ENCODE measurements at regions not wholly inside any gene's neighbourhood (a gene's known extent, or its start where the extent isn't known, plus 50 kb on each side); places are given as distances from the start of the nearest gene placed in this dataset.

DNA sequence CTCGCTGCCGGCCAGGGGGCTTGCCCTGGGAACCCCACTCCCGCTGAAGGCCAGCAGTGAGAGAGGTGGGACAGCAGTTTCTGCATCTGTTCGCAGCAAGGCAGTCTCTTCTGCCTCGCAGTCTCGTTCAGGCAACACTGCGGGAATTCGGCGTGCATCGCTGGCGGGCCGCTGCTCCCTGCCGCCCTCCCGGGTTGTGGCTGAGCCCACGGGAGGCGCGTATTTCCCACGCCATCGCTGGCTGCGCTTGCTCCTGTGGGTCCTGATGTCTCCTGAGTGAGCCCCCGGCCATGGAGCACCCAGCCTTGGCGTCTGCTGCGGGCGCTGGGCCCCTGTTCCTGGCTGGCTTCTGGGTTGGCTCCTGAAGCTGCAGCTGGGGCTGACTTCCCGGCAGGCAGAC lies 227.9 kb downstream of the TEX29 start:
- Mint-ChIP-seq H3K4me1 (ENCODE audit: unreplicated experiment) (peaks cover 14% of the 10 kb centered on the region), H3K9me3 (ENCODE audit: unreplicated experiment) (no peaks in the 10 kb centered on the region), H3K27me3 (ENCODE audit: unreplicated experiment) (peaks cover 2% of the 10 kb centered on the region), H3K27ac (ENCODE audit: unreplicated experiment) (no peak overlapping the region), H3K4me3 (ENCODE audit: unreplicated experiment) (no peak overlapping the region), H3K36me3 (ENCODE audit: low read depth, unreplicated experiment) (no peaks in the 10 kb centered on the region)
- no peak for DNase-seq (ENCODE audit: low spot score)
- TF ChIP-seq, protein P1, sequence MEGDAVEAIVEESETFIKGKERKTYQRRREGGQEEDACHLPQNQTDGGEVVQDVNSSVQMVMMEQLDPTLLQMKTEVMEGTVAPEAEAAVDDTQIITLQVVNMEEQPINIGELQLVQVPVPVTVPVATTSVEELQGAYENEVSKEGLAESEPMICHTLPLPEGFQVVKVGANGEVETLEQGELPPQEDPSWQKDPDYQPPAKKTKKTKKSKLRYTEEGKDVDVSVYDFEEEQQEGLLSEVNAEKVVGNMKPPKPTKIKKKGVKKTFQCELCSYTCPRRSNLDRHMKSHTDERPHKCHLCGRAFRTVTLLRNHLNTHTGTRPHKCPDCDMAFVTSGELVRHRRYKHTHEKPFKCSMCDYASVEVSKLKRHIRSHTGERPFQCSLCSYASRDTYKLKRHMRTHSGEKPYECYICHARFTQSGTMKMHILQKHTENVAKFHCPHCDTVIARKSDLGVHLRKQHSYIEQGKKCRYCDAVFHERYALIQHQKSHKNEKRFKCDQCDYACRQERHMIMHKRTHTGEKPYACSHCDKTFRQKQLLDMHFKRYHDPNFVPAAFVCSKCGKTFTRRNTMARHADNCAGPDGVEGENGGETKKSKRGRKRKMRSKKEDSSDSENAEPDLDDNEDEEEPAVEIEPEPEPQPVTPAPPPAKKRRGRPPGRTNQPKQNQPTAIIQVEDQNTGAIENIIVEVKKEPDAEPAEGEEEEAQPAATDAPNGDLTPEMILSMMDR (IDR thresholded peaks at IDR 0.05; ENCODE audit: unreplicated experiment), result no peak

DNA sequence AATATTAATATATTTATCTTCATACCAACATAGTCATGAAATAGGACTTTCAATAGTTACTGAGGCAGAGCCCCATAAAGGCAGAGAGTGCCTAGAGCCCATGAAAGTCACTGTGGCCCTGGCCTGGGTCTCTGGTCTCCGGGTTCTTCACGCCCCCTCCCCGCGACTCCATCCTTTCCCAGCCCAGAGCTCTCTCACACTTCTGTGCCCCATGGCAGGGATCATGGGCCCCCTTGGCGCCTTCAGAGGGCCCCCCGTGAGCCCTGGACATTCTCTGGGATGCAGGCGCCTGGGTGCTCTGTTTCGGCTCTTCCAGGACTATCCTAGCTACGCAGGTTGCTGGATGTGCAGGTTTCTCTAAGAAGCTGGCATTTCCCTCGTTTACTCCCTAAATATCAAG lies 228.4 kb downstream of the TEX29 start:
- Mint-ChIP-seq H3K4me1 (ENCODE audit: unreplicated experiment) (peaks cover 17% of the 10 kb centered on the region), H3K27me3 (ENCODE audit: unreplicated experiment) (peaks cover 2% of the 10 kb centered on the region), H3K4me3 (ENCODE audit: unreplicated experiment) (no peak overlapping the region), H3K27ac (ENCODE audit: unreplicated experiment) (no peak overlapping the region), H3K9me3 (ENCODE audit: unreplicated experiment) (no peaks in the 10 kb centered on the region), H3K36me3 (ENCODE audit: low read depth, unreplicated experiment) (no peaks in the 10 kb centered on the region)
- TF ChIP-seq, protein P1 (IDR thresholded peaks at IDR 0.05; ENCODE audit: unreplicated experiment), result no peak
- DNase-seq (ENCODE audit: low spot score), result no peak

DNA sequence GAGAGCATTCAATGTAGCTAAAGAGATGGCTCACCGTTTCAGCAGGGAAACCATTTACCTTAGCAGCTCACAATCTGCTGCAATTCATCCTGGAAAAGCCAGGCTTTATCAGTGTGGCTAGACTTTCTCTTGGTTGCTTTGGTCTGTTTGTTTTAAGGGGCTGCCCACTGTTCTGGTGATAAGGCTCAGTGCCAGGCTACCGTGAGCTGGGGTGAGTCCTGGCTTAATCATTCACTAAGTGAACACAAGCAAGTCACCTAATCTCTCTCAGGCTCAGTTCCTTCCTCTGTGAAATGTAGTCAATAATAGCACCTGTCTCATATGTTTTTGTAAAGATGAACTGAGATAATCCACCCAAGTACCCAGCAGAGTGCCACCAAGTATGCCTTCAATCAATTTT lies 229.0 kb downstream of the TEX29 start:
- peaks cover 17% of the 10 kb centered on the region for H3K4me1 Mint-ChIP-seq (ENCODE audit: unreplicated experiment)
- TF ChIP-seq, protein P1 (IDR thresholded peaks at IDR 0.05; ENCODE audit: unreplicated experiment), result no peak
- H3K27me3 Mint-ChIP-seq (ENCODE audit: unreplicated experiment), result peaks cover 2% of the 10 kb centered on the region
- H3K9me3 Mint-ChIP-seq (ENCODE audit: unreplicated experiment), result no peaks in the 10 kb centered on the region
- no peak overlapping the region for H3K4me3 Mint-ChIP-seq (ENCODE audit: unreplicated experiment)
- no peak overlapping the region for H3K27ac Mint-ChIP-seq (ENCODE audit: unreplicated experiment)
- no peaks in the 10 kb centered on the region for H3K36me3 Mint-ChIP-seq (ENCODE audit: low read depth, unreplicated experiment)
- no peak for DNase-seq (ENCODE audit: low spot score)

DNA sequence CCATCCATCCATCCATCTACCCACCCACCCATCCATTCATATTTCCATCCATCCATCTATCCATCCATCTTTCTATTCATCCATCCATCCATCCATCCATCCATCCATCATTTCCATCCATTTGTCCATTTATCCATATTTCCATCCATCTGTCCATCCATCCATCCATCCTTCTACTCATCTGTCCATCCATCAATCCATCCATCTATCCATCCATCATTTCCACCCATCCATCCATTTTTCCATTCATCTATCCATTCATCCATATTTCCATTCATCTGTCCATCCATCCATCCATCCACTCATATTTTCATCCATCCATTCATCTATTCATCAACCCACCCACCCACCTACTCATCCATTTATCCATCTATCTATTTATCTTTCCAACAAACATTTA lies 229.6 kb downstream of the TEX29 start:
- no peaks in the 10 kb centered on the region for H3K9me3 Mint-ChIP-seq (ENCODE audit: unreplicated experiment)

DNA sequence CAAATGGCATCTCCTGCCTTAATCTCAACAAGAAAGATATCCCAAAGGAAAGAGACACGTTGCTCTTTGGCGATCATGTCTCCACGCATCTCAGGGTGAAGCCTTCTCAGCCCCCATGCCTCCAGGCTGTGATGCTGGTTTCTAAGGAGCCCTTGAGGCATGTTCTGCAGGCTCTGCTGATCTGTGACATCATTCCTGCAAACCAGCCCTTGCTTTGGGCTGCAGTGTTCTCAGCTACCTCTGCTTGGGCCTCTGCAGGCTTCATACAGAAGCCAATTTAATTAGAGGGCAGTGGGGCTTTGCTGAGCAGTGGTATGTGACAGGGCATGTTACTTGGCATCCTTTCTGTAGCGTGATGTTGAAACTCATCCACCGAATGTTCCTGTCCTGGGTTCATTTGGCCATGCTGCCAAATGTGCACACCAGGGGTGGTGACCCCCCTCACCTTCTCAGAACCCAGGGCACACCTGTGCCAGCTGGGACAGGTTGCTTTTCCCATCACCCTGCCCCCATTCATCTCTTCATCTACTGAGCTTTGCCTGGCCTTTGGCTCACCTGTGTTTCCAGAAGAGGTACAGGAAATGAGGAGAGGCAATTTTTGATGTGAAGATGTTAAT lies 230.9 kb downstream of the TEX29 start:
- Mint-ChIP-seq H3K27me3 (ENCODE audit: unreplicated experiment) (peaks cover 4% of the 10 kb centered on the region), H3K9me3 (ENCODE audit: unreplicated experiment) (no peaks in the 10 kb centered on the region), H3K36me3 (ENCODE audit: low read depth, unreplicated experiment) (no peaks in the 10 kb centered on the region), H3K27ac (ENCODE audit: unreplicated experiment) (no peak overlapping the region), H3K4me1 (ENCODE audit: unreplicated experiment) (peaks cover 17% of the 10 kb centered on the region), H3K4me3 (ENCODE audit: unreplicated experiment) (no peak overlapping the region)
- no peak for DNase-seq (ENCODE audit: low spot score)
- TF ChIP-seq, protein P1 (IDR thresholded peaks at IDR 0.05; ENCODE audit: unreplicated experiment), result no peak

More for the DNA sequence above, 229.6 kb downstream of the TEX29 start:
- Mint-ChIP-seq H3K27ac (ENCODE audit: unreplicated experiment) (no peak overlapping the region), H3K4me3 (ENCODE audit: unreplicated experiment) (no peak overlapping the region), H3K4me1 (ENCODE audit: unreplicated experiment) (peaks cover 17% of the 10 kb centered on the region), H3K36me3 (ENCODE audit: low read depth, unreplicated experiment) (no peaks in the 10 kb centered on the region), H3K27me3 (ENCODE audit: unreplicated experiment) (peaks cover 2% of the 10 kb centered on the region)
- no peak for DNase-seq (ENCODE audit: low spot score)
- TF ChIP-seq, protein P1 (IDR thresholded peaks at IDR 0.05; ENCODE audit: unreplicated experiment), result no peak
